ENCODE measurements at regions not wholly inside any gene's neighbourhood (a gene's known extent, or its start where the extent isn't known, plus 50 kb on each side); places are given as distances from the start of the nearest gene placed in this dataset.

GRCh38 chr1:38267037-38268036 is 220.7 kb upstream of the POU3F1 start:
- WGBS, 2 donors (ENCODE audit: low coverage in 1 of 2) = 60 to 64% methylated on average over 4 to 7 of the region's 7 CpGs
- Histone ChIP-seq H3K9me3 (no peaks in the 10 kb centered on the region), H3K4me3 (no peak overlapping the region), H3K27me3 (peaks cover 57% of the 10 kb centered on the region), H3K4me1 (no peaks in the 10 kb centered on the region), H3K27ac (no peak overlapping the region), H3K36me3 (no peaks in the 10 kb centered on the region)
- ATAC-seq = no peak
- TF ChIP-seq POLR2AphosphoS5 (IDR thresholded peaks at IDR 0.05) (no peak), CTCF (IDR thresholded peaks at IDR 0.05) (no peak), EP300 (IDR thresholded peaks at IDR 0.05) (no peak), POLR2A (IDR thresholded peaks at IDR 0.05) (no peak)

DNA sequence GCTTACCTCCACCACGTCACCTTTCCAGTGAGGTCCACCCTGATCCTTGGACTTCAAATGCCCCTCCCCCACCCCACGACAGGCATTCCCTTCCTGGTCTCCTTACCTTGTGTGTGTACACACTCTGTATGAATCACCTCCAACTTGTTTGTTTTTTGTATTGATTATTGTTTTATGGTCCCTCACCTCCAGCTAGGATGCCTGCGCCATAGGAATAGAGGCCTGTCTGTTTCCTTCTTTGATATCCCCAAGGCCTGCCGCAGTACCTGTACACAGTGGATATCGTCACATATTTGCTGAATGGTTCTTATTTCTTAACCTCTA is 219.6 kb upstream of the POU3F1 start:
- H3K36me3 ChIP-seq = no peaks in the 10 kb centered on the region
- ATAC-seq = no peak
- TF ChIP-seq CTCF (IDR thresholded peaks at IDR 0.05) (no peak), POLR2AphosphoS5 (IDR thresholded peaks at IDR 0.05) (no peak), POLR2A (IDR thresholded peaks at IDR 0.05) (no peak), EP300 (IDR thresholded peaks at IDR 0.05) (no peak)
- H3K4me1 ChIP-seq = no peaks in the 10 kb centered on the region
- H3K4me3 ChIP-seq = no peak overlapping the region
- no peak overlapping the region for H3K27ac ChIP-seq
- no peaks in the 10 kb centered on the region for H3K9me3 ChIP-seq
- WGBS, 2 donors (ENCODE audit: low coverage in 1 of 2) = 80 to 84% methylated on average over 5 of the region's 5 CpGs
- peaks cover 59% of the 10 kb centered on the region for H3K27me3 ChIP-seq

- Histone ChIP-seq H3K4me1 (no peaks in the 10 kb centered on the region), H3K4me3 (no peak overlapping the region), H3K9me3 (peaks cover 0 to under 1% (median 0%) of the 10 kb centered on the region in 3 donors), H3K27ac (no peak overlapping the region), H3K36me3 (no peaks in the 10 kb centered on the region), H3K27me3 (peaks cover 59% of the 10 kb centered on the region)
- ATAC-seq = no peak
- WGBS, 2 donors (ENCODE audit: low coverage in 1 of 2) = 73 to 74% methylated on average over 11 to 14 of the region's 15 CpGs
- TF ChIP-seq EP300 (IDR thresholded peaks at IDR 0.05) = no peak
- no peak for TF ChIP-seq CTCF (IDR thresholded peaks at IDR 0.05)
- no peak for TF ChIP-seq POLR2A (IDR thresholded peaks at IDR 0.05)
- TF ChIP-seq POLR2AphosphoS5 (IDR thresholded peaks at IDR 0.05) = no peak
Observed at GRCh38 chr1:38265293-38266196, 219.0 kb upstream of the POU3F1 start.

DNA sequence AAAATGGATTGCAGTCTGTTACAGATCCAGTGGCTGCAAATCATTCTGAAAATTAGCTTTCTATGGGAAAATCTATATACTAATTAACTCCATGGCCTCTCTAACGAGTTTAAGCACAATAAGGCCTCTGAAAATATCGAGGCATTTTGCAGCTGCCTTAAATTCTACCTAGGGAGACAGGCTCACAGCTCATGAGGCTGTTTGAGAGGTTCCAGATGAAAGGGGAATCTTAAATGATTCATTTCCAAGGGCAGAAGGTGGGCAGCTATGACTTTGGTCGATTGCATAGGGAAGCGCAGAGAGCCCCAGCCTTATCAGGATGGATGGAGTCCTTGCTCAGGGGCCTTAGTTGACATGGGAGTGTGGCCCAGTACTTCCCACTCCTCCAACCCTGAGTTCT is 216.8 kb upstream of the POU3F1 start:
- H3K27ac ChIP-seq = no peak overlapping the region
- no peak overlapping the region for H3K4me3 ChIP-seq
- H3K27me3 ChIP-seq = peaks cover 67% of the 10 kb centered on the region
- peaks cover 0 to 20% (median 0%) of the 10 kb centered on the region in 3 donors for H3K9me3 ChIP-seq
- no peak for ATAC-seq
- TF ChIP-seq POLR2AphosphoS5 (IDR thresholded peaks at IDR 0.05) (no peak), EP300 (IDR thresholded peaks at IDR 0.05) (no peak), POLR2A (IDR thresholded peaks at IDR 0.05) (no peak), CTCF (IDR thresholded peaks at IDR 0.05) (no peak)
- H3K36me3 ChIP-seq = no peaks in the 10 kb centered on the region
- WGBS, 2 donors (ENCODE audit: low coverage in 1 of 2) = 50% methylated on average over 4 of the region's 4 CpGs; no CpG with 5 or more reads in 1 of the 2 donors
- no peaks in the 10 kb centered on the region for H3K4me1 ChIP-seq
